ENCODE measurements at regions not wholly inside any gene's neighbourhood (a gene's known extent, or its start where the extent isn't known, plus 50 kb on each side); places are given as distances from the start of the nearest gene placed in this dataset.

GRCh38 chr2:12978066-12978835 lies 261.5 kb downstream of the TRIB2 start:
- TF ChIP-seq CTCF (IDR thresholded peaks at IDR 0.05) (no peak), POLR2A (IDR thresholded peaks at IDR 0.05) (no peak)
- Histone ChIP-seq H3K4me1 (peaks cover 0 to 6% (median 0%) of the 10 kb centered on the region in 4 donors), H3K9me3 (no peaks in the 10 kb centered on the region), H3K36me3 (no peaks in the 10 kb centered on the region), H3K27me3 (no peaks in the 10 kb centered on the region), H3K4me3 (no peak overlapping the region), H3K27ac (no peak overlapping the region)
- intact Hi-C loops (cut with DNase I): no loop called here
- peak in 1 of 4 donors; percentile 40 for ATAC-seq
- WGBS (ENCODE audit: insufficient coverage, low coverage, low lambda C conversion rate, missing lambda C conversion rate): 12% methylated on average over 4 of the region's 4 CpGs
- no peak for DNase-seq

GRCh38 chr2:12979066-12979465 lies 262.3 kb downstream of the TRIB2 start:
- TF ChIP-seq CTCF (IDR thresholded peaks at IDR 0.05) (no peak), POLR2A (IDR thresholded peaks at IDR 0.05) (no peak)
- H3K4me1 ChIP-seq: peaks cover 0 to 6% (median 0%) of the 10 kb centered on the region in 4 donors
- 78% methylated on average over 3 of the region's 3 CpGs for WGBS (ENCODE audit: insufficient coverage, low coverage, low lambda C conversion rate, missing lambda C conversion rate)
- H3K27me3 ChIP-seq: no peaks in the 10 kb centered on the region
- no peak overlapping the region for H3K4me3 ChIP-seq
- no peaks in the 10 kb centered on the region for H3K9me3 ChIP-seq
- no peak for DNase-seq
- no peak overlapping the region for H3K27ac ChIP-seq
- intact Hi-C loops (cut with DNase I): no loop called here
- no peak for ATAC-seq
- no peaks in the 10 kb centered on the region for H3K36me3 ChIP-seq

- peaks cover 0 to 6% (median 0%) of the 10 kb centered on the region in 4 donors for H3K4me1 ChIP-seq
- H3K27me3 ChIP-seq: no peaks in the 10 kb centered on the region
- no peaks in the 10 kb centered on the region for H3K9me3 ChIP-seq
- H3K4me3 ChIP-seq: no peak overlapping the region
- intact Hi-C loops (cut with DNase I): no loop called here
- WGBS (ENCODE audit: insufficient coverage, low coverage, low lambda C conversion rate, missing lambda C conversion rate): 37% methylated on average over 4 of the region's 4 CpGs
- DNase-seq (no peak), ATAC-seq (no peak)
- no peaks in the 10 kb centered on the region for H3K36me3 ChIP-seq
- no peak overlapping the region for H3K27ac ChIP-seq
- TF ChIP-seq CTCF (IDR thresholded peaks at IDR 0.05): no peak
- TF ChIP-seq POLR2A (IDR thresholded peaks at IDR 0.05): no peak
These were observed 264.1 kb downstream of the TRIB2 start for GRCh38 chr2:12980817-12981216.

- Histone ChIP-seq H3K4me1 (peaks cover 0 to 6% (median 0%) of the 10 kb centered on the region in 4 donors), H3K36me3 (no peaks in the 10 kb centered on the region), H3K27ac (no peak overlapping the region), H3K27me3 (no peaks in the 10 kb centered on the region), H3K9me3 (no peaks in the 10 kb centered on the region), H3K4me3 (no peak overlapping the region)
- intact Hi-C loops (cut with DNase I): no loop called here
- no peak for DNase-seq
- ATAC-seq: peak; percentile 29 to 70 (median 60)
- WGBS (ENCODE audit: insufficient coverage, low coverage, low lambda C conversion rate, missing lambda C conversion rate): 50% methylated on average over 1 of the region's 1 CpG
- TF ChIP-seq POLR2A (IDR thresholded peaks at IDR 0.05) (no peak), CTCF (IDR thresholded peaks at IDR 0.05) (no peak)
These were observed 265.4 kb downstream of the TRIB2 start for GRCh38 chr2:12982149-12982584.

All from right lobe of liver (tissue), 6 donors.